RKO (cell line): ENCODE measurements at regions not wholly inside any gene's neighbourhood (a gene's known extent, or its start where the extent isn't known, plus 50 kb on each side); places are given as distances from the start of the nearest gene placed in this dataset.
A peak's percentile ranks its signal among the peaks of the same experiment; 100 is the strongest.
"Not testable (repeated sequence)": the region's sequence is repeated elsewhere in the genome, so short reads cannot be mapped to it uniquely, and the experiment has no call there.

Source experiments
- DNase-seq: peaks from one replicate; pipeline ENCODE4 v3.0.0-alpha.2; 2016; ENCODE audit warnings: low spot score

DNA sequence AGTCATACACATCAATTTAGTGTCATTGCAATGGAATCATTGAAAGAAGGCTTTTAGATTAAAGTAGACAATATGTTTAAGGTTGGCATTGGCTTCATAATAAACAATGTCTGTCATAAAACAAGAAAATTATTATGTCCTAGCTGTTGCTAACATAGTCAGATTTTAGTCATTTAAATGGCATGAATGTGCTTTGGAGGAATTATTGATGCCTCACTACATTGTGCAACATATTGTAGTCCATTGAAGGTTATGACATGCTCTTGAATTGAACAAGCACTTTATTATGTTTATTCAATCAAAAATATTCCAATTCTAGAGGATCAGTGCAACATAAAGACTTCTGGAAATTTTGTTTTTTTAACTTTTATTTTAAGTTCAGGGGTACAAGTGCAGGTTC lies 489.8 kb upstream of the AMOT start:
- no peak for DNase-seq

- DNase-seq, result no peak
Measured at GRCh38 chrX:113315927-113316326, 475.3 kb upstream of the AMOT start.

GRCh38 chrX:113305496-113305895 lies 464.9 kb upstream of the AMOT start:
- DNase-seq, result no peak

- DNase-seq, result no peak
Measured at GRCh38 chrX:113300580-113300979, 459.9 kb upstream of the AMOT start.

- no peak for DNase-seq
Measured at GRCh38 chrX:113297437-113297836, 456.8 kb upstream of the AMOT start.

- no peak for DNase-seq
Measured at GRCh38 chrX:113289503-113289902, 448.9 kb upstream of the AMOT start.

DNA sequence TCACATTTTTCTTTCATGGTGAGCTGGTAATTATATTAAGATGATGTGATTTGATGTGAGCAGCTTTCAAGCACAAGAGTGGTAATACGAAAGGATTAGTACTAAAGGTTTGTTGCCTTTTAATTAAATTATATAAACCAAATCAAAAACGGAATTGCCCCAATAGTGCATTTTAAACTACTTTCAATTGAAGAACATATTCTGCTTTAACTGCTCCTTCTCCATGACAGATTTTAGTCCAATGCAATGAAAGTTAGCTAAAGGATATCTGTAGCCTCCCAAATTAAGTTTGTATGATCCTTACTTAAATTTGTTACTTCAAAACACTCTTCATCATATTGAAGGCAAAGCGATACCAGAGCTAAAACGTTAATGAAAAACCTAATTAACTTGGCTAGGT lies 447.1 kb upstream of the AMOT start:
- DNase-seq, result no peak

GRCh38 chrX:113275804-113276203 lies 435.2 kb upstream of the AMOT start:
- DNase-seq, result no peak

GRCh38 chrX:113274791-113275190 lies 434.2 kb upstream of the AMOT start:
- no peak for DNase-seq

GRCh38 chrX:113274345-113274744 lies 433.7 kb upstream of the AMOT start:
- no peak for DNase-seq

GRCh38 chrX:113269203-113269602 lies 428.6 kb upstream of the AMOT start:
- no peak for DNase-seq

DNA sequence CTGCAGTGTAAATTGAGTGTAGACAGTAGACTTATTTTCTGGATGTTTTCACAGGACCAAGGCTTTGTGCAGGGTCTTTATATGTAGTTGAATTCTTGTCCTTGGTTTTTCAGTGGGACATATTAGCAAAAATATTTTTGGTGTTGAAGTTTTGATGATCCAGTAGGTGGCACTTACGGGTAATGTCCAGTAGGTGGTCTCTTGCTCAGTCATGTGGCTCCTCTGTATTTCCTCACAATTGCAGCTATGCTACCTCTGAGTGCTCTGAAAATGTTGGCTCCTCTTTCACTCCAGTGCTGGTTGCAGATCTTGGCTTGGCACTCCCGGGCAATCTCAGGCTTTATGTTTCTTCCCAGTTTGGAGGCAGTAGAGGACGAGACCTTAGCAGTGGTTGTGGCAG lies 419.8 kb upstream of the AMOT start:
- no peak for DNase-seq

- no peak for DNase-seq
Measured at GRCh38 chrX:113222305-113222704, 381.7 kb upstream of the AMOT start.

DNA sequence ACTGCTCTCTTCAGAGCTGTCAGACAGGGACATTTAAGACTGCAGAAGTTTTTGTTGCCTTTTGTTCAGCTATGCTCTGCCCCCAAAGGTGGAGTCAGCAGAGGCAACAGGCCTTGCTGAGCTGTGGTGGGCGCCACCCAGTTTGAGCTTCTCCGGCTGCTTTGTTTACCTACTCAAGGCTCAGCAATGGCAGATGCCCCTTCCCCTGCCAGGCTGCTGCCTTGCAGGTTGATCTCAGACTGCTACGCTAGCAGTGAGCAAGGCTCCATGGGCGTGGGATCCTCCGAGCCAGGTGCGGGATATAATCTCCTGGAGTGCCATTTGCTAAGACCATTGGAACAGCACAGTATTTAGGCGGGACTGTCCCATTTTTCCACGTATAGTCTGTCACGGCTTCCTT lies 371.4 kb upstream of the AMOT start:
- no peak for DNase-seq

- DNase-seq, result no peak
Measured at GRCh38 chrX:113202601-113203000, 362.0 kb upstream of the AMOT start.

- DNase-seq, result no peak
Measured at GRCh38 chrX:113195949-113196348, 355.3 kb upstream of the AMOT start.

DNA sequence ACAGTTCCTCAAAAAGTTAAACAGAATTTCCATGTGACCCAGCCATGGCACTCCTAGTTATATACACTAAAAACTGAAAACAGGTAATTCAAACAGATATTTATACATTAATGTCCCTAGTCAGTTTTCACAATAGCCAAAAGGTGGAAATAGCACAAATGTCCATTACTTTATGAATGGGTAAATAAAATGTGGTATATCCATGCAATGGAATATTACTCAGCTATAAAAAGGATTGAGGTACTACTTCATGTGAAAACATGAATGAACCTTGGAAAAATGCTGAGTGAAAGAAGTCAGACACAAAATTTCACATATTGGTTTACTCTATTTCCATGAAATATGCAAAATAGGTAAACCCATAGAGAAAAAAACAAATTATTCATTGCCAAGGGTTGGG lies 351.8 kb upstream of the AMOT start:
- no peak for DNase-seq

GRCh38 chrX:113157496-113157895 lies 316.9 kb upstream of the AMOT start:
- DNase-seq, result no peak

GRCh38 chrX:113154315-113154714 lies 313.7 kb upstream of the AMOT start:
- DNase-seq, result not testable (repeated sequence)

GRCh38 chrX:113136836-113137235 lies 296.2 kb upstream of the AMOT start:
- DNase-seq, result no peak

- no peak for DNase-seq
Measured at GRCh38 chrX:113133316-113133715, 292.7 kb upstream of the AMOT start.

DNA sequence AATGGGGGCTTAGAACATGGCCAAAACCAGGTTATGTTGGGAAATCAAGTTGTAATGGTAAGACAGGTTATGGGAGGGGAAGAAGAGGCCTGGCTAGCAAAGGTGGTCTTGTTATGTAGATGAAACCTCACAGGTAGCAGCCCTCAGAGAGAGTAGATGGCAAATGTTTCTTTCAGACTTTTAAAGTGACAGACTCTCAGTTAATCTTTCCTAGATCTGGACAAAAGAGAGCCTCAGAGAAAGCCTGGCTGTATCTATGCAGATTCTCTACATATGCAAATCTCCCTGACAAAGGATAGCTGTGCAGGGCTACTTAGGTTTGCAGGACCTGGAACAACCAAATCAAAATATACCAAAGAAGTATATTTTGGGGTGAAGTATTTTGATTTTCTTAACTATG lies 284.1 kb upstream of the AMOT start:
- DNase-seq, result no peak

GRCh38 chrX:113075521-113075920 lies 234.9 kb upstream of the AMOT start:
- DNase-seq, result no peak

GRCh38 chrX:113059714-113060113 lies 219.1 kb upstream of the AMOT start:
- peak; percentile 55 for DNase-seq

DNA sequence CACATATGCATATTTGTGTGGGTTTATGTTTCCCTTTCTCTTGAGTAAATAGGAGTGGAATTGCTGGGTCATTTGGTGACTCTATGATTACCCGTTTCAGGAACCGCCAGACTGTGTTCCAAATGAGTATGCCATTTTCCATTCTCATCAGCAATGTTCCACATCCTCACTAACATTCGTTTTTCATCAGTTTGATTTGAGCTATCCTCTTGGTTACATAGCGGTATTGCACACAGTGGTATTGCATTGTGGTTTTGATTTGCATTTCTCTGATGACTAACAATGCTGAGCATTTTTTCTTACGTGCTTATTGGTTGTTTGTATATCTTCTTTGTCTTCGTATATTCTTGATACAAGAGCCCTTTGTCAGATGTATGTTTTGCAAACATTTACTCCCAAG lies 218.0 kb upstream of the AMOT start:
- no peak for DNase-seq
